ENCODE measurements at regions not wholly inside any gene's neighbourhood (a gene's known extent, or its start where the extent isn't known, plus 50 kb on each side); places are given as distances from the start of the nearest gene placed in this dataset.

GRCh38 chr12:114479831-114480230 is 73.9 kb upstream of the TBX5 start:
- no peak for DNase-seq (ENCODE audit: low spot score)
- H4K20me1 ChIP-seq (ENCODE audit: insufficient read depth, low read length): no peaks in the 10 kb centered on the region
- POLR2A ChIA-PET: no interaction called here
- H3K79me2 ChIP-seq (ENCODE audit: insufficient read depth, low read depth, low read length): no peaks in the 10 kb centered on the region
- CTCF ChIA-PET (ENCODE audit: unreplicated experiment): no interaction called here
- H3K4me3 ChIP-seq (ENCODE audit: low read depth, low read length, poor library complexity, severe bottlenecking): no peak overlapping the region
- H3K27ac ChIP-seq (ENCODE audit: low read depth, low read length, poor library complexity, severe bottlenecking): no peak overlapping the region
- H3K4me1 ChIP-seq (ENCODE audit: insufficient read depth, low read length, poor library complexity, severe bottlenecking): no peaks in the 10 kb centered on the region
- H3K36me3 ChIP-seq (ENCODE audit: insufficient read depth, low read length): no peaks in the 10 kb centered on the region
- H3K9me2 ChIP-seq (ENCODE audit: insufficient read depth, low read length): no peaks in the 10 kb centered on the region
- TF ChIP-seq CTCF (conservative IDR thresholded peaks at IDR 0.05; ENCODE audit: low read length) (no peak), EZH2phosphoT487 (IDR thresholded peaks at IDR 0.05; ENCODE audit: borderline replicate concordance, low read depth, low read length) (no peak)
- intact Hi-C loops (cut with micrococcal nuclease; ENCODE audit: unreplicated experiment): no loop called here
- H2AFZ ChIP-seq (ENCODE audit: low read length): no peak overlapping the region
- BruUV-seq (replicated peaks): no TSS peak
- no peak overlapping the region for H3K4me2 ChIP-seq (ENCODE audit: low read length)
- H3K9me3 ChIP-seq (ENCODE audit: low read length): no peaks in the 10 kb centered on the region

GRCh38 chr12:114478865-114479264 is 72.9 kb upstream of the TBX5 start:
- POLR2A ChIA-PET: interaction anchor here (1.1 kb wide), 1 partner anchor 12 kb away, joined by 3 read pairs; no protein-coding TSS in a partner anchor
- intact Hi-C loops (cut with micrococcal nuclease; ENCODE audit: unreplicated experiment): no loop called here
- H3K4me1 ChIP-seq (ENCODE audit: insufficient read depth, low read length, poor library complexity, severe bottlenecking): no peaks in the 10 kb centered on the region
- H3K9me2 ChIP-seq (ENCODE audit: insufficient read depth, low read length): no peaks in the 10 kb centered on the region
- H4K20me1 ChIP-seq (ENCODE audit: insufficient read depth, low read length): no peaks in the 10 kb centered on the region
- no peaks in the 10 kb centered on the region for H3K79me2 ChIP-seq (ENCODE audit: insufficient read depth, low read depth, low read length)
- H3K27ac ChIP-seq (ENCODE audit: low read depth, low read length, poor library complexity, severe bottlenecking): no peak overlapping the region
- no peaks in the 10 kb centered on the region for H3K36me3 ChIP-seq (ENCODE audit: insufficient read depth, low read length)
- BruUV-seq (replicated peaks): no TSS peak
- H3K4me3 ChIP-seq (ENCODE audit: low read depth, low read length, poor library complexity, severe bottlenecking): no peak overlapping the region
- DNase-seq (ENCODE audit: low spot score): no peak
- no peak overlapping the region for H2AFZ ChIP-seq (ENCODE audit: low read length)
- no peaks in the 10 kb centered on the region for H3K9me3 ChIP-seq (ENCODE audit: low read length)
- no peak overlapping the region for H3K4me2 ChIP-seq (ENCODE audit: low read length)
- CTCF ChIA-PET (ENCODE audit: unreplicated experiment): no interaction called here
- TF ChIP-seq EZH2phosphoT487 (IDR thresholded peaks at IDR 0.05; ENCODE audit: borderline replicate concordance, low read depth, low read length) (no peak), CTCF (conservative IDR thresholded peaks at IDR 0.05; ENCODE audit: low read length) (no peak)

- H4K20me1 ChIP-seq (ENCODE audit: insufficient read depth, low read length): no peaks in the 10 kb centered on the region
- no peaks in the 10 kb centered on the region for H3K79me2 ChIP-seq (ENCODE audit: insufficient read depth, low read depth, low read length)
- no peak for DNase-seq (ENCODE audit: low spot score)
- H2AFZ ChIP-seq (ENCODE audit: low read length): no peak overlapping the region
- no peaks in the 10 kb centered on the region for H3K9me3 ChIP-seq (ENCODE audit: low read length)
- TF ChIP-seq EZH2phosphoT487 (IDR thresholded peaks at IDR 0.05; ENCODE audit: borderline replicate concordance, low read depth, low read length): no peak
- no peak for TF ChIP-seq CTCF (conservative IDR thresholded peaks at IDR 0.05; ENCODE audit: low read length)
- no peak overlapping the region for H3K4me2 ChIP-seq (ENCODE audit: low read length)
- ChIA-PET CTCF (ENCODE audit: unreplicated experiment) (no interaction called here), POLR2A (interaction anchor here (1.1 kb wide), 1 partner anchor 13 kb away, joined by 3 read pairs; no protein-coding TSS in a partner anchor)
- H3K27ac ChIP-seq (ENCODE audit: low read depth, low read length, poor library complexity, severe bottlenecking): no peak overlapping the region
- no peaks in the 10 kb centered on the region for H3K36me3 ChIP-seq (ENCODE audit: insufficient read depth, low read length)
- no peak overlapping the region for H3K4me3 ChIP-seq (ENCODE audit: low read depth, low read length, poor library complexity, severe bottlenecking)
- intact Hi-C loops (cut with micrococcal nuclease; ENCODE audit: unreplicated experiment): no loop called here
- no TSS peak for BruUV-seq (replicated peaks)
- no peaks in the 10 kb centered on the region for H3K4me1 ChIP-seq (ENCODE audit: insufficient read depth, low read length, poor library complexity, severe bottlenecking)
- H3K9me2 ChIP-seq (ENCODE audit: insufficient read depth, low read length): no peaks in the 10 kb centered on the region
These were observed 72.0 kb upstream of the TBX5 start for GRCh38 chr12:114477989-114478395.
